SK-N-SH (cell line): ENCODE measurements at regions not wholly inside any gene's neighbourhood (a gene's known extent, or its start where the extent isn't known, plus 50 kb on each side); places are given as distances from the start of the nearest gene placed in this dataset.

Experiments used
- JUND ChIP-seq: IDR thresholded peaks from 2 replicates; pipeline ENCODE4 v1.4.0; 2012
- MAX ChIP-seq: IDR thresholded peaks from 2 replicates; pipeline ENCODE4 v1.4.0; 2012; ENCODE audit warnings: low read depth
- POLR2AphosphoS5 ChIP-seq: IDR thresholded peaks from 2 replicates; pipeline ENCODE4 v1.6.1; 2012; ENCODE audit warnings: low read depth, low read length
- RAD21 ChIP-seq: IDR thresholded peaks from 2 replicates; pipeline ENCODE4 v1.6.1; 2012; ENCODE audit warnings: mild to moderate bottlenecking, low read length
- RXRA ChIP-seq: IDR thresholded peaks from 2 replicates; pipeline ENCODE4 v1.4.0; 2012; ENCODE audit warnings: low read depth, mild to moderate bottlenecking, borderline replicate concordance
- SIN3A ChIP-seq: IDR thresholded peaks from 2 replicates; pipeline ENCODE4 v1.6.1; 2012; ENCODE audit warnings: low read depth, mild to moderate bottlenecking, low read length, moderate library complexity, borderline replicate concordance
- TF ChIP-seq, protein P1 (sequence below): IDR thresholded peaks from 2 replicates; pipeline ENCODE4; 2012
- TF ChIP-seq, protein P2 (sequence below): fragments of 200-600 bp; sonication (generic); IDR thresholded peaks from 2 replicates; pipeline ENCODE4 v1.6.1; 2017; ENCODE audit warnings: antibody characterized with exemption, mild to moderate bottlenecking, moderate library complexity
- TF ChIP-seq, protein P3 (sequence below): fragments of 150-350 bp; IDR thresholded peaks from 2 replicates; pipeline ENCODE4 v1.6.1; 2017; ENCODE audit warnings: antibody characterized with exemption, low read length, low read depth, borderline replicate concordance

DNA sequence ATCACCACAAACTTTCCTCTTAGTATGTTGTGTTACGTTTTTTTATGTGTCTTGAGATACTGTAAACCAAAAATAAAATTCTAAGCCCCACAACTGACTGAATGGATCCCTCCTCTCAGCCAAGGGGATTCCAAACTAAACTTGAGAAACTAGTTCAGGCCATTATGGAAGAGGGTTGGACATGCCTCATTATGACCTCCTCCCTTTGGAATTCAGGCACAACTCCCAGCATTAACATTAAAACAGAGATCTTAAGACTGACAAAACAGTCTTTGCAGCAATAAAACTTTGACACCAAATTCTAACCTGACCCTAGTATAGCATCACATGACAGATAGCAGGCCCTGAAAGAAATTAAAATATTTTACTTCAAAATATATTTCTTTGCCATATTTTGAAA is 51.1 kb upstream of the SLC47A1 start:
- TF ChIP-seq, protein P1, sequence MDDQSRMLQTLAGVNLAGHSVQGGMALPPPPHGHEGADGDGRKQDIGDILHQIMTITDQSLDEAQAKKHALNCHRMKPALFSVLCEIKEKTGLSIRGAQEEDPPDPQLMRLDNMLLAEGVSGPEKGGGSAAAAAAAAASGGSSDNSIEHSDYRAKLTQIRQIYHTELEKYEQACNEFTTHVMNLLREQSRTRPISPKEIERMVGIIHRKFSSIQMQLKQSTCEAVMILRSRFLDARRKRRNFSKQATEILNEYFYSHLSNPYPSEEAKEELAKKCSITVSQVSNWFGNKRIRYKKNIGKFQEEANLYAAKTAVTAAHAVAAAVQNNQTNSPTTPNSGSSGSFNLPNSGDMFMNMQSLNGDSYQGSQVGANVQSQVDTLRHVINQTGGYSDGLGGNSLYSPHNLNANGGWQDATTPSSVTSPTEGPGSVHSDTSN = no peak
- TF ChIP-seq, protein P2, sequence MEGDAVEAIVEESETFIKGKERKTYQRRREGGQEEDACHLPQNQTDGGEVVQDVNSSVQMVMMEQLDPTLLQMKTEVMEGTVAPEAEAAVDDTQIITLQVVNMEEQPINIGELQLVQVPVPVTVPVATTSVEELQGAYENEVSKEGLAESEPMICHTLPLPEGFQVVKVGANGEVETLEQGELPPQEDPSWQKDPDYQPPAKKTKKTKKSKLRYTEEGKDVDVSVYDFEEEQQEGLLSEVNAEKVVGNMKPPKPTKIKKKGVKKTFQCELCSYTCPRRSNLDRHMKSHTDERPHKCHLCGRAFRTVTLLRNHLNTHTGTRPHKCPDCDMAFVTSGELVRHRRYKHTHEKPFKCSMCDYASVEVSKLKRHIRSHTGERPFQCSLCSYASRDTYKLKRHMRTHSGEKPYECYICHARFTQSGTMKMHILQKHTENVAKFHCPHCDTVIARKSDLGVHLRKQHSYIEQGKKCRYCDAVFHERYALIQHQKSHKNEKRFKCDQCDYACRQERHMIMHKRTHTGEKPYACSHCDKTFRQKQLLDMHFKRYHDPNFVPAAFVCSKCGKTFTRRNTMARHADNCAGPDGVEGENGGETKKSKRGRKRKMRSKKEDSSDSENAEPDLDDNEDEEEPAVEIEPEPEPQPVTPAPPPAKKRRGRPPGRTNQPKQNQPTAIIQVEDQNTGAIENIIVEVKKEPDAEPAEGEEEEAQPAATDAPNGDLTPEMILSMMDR = no peak
- TF ChIP-seq POLR2AphosphoS5 = no peak
- no peak for TF ChIP-seq RAD21
- TF ChIP-seq, protein P3, sequence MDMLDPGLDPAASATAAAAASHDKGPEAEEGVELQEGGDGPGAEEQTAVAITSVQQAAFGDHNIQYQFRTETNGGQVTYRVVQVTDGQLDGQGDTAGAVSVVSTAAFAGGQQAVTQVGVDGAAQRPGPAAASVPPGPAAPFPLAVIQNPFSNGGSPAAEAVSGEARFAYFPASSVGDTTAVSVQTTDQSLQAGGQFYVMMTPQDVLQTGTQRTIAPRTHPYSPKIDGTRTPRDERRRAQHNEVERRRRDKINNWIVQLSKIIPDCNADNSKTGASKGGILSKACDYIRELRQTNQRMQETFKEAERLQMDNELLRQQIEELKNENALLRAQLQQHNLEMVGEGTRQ = no peak
- TF ChIP-seq MAX = no peak
- TF ChIP-seq RXRA = no peak
- TF ChIP-seq JUND = no peak
- TF ChIP-seq SIN3A = no peak
